CD4-positive, alpha-beta T cell (primary cell): ENCODE measurements at regions not wholly inside any gene's neighbourhood (a gene's known extent, or its start where the extent isn't known, plus 50 kb on each side); places are given as distances from the start of the nearest gene placed in this dataset.

Experiments
- ATAC-seq: fragments of 200-7000 bp; cut with Tn5 transposase; one replicate; pipeline ENCODE4 v1.10.0; 2022; ENCODE audit warnings: mild to moderate bottlenecking; ENCODE audit not compliant: poor library complexity
- CTCF ChIA-PET: fragments of 350-600 bp; sonication (Branson Sonifier 250); formaldehyde crosslinking; loops from one replicate; lab custom pipeline; 2021; ENCODE audit warnings: antibody characterized with exemption, inconsistent platforms; lab: Charles Lee
- POLR2A ChIA-PET: fragments of 350-600 bp; sonication (Branson Sonifier 250); formaldehyde crosslinking; loops from one replicate; lab custom pipeline; 2021; ENCODE audit warnings: antibody characterized with exemption, inconsistent platforms; lab: Charles Lee
- DNase-seq, 14 experiments: peaks; one replicate each; pipeline ENCODE4 v3.0.0-alpha.2; 2013 to 2020; ENCODE audit warnings: mixed read lengths in 2 of 14
- H3K27ac ChIP-seq, 2 donors: one replicate each; pipeline versions ENCODE4 v1.5.1 to v1.7.0; 2013; ENCODE audit warnings: low read length in 2 of 2, low read depth in 1 of 2, mild to moderate bottlenecking in 1 of 2
- H3K27me3 ChIP-seq, 2 experiments: 1 replicate in 1 of 2; 2 replicates in 1 of 2; pipeline versions ENCODE4 v1.6.1 to v1.7.0; 2013; ENCODE audit warnings: low read length in 2 of 2, control low read depth in 1 of 2, mild to moderate bottlenecking in 1 of 2, moderate library complexity in 1 of 2; ENCODE audit not compliant: insufficient read depth in 2 of 2, control insufficient read depth in 1 of 2
- H3K36me3 ChIP-seq: one replicate; pipeline ENCODE4 v1.6.1; 2013; ENCODE audit warnings: low read length, control low read depth; ENCODE audit not compliant: insufficient read depth
- H3K4me1 ChIP-seq: one replicate; pipeline ENCODE4 v1.6.1; 2013; ENCODE audit warnings: low read length, control low read depth; ENCODE audit not compliant: insufficient read depth
- H3K4me3 ChIP-seq: one replicate; pipeline ENCODE4 v1.5.1; 2013; ENCODE audit warnings: mild to moderate bottlenecking, low read length, moderate library complexity
- H3K9me3 ChIP-seq, 2 experiments: 1 replicate in 1 of 2; 2 replicates in 1 of 2; pipeline versions ENCODE4 v1.6.1 to v1.7.0; 2013; ENCODE audit warnings: low read length in 2 of 2, mild to moderate bottlenecking in 2 of 2, control low read depth in 1 of 2, moderate library complexity in 1 of 2; ENCODE audit not compliant: control insufficient read depth in 1 of 2, insufficient read depth in 1 of 2
- H3K27ac Mint-ChIP-seq: one replicate; pipeline ENCODE4 v1.8.0; 2020; ENCODE audit warnings: mixed read lengths
- H3K27me3 Mint-ChIP-seq: one replicate; pipeline ENCODE4 v1.8.0; 2021; ENCODE audit warnings: mixed read lengths
- H3K36me3 Mint-ChIP-seq: one replicate; pipeline ENCODE4 v1.8.0; 2021; ENCODE audit warnings: low read depth, mixed read lengths
- H3K4me1 Mint-ChIP-seq: one replicate; pipeline ENCODE4 v1.8.0; 2021; ENCODE audit warnings: low read depth, mixed read lengths
- H3K4me3 Mint-ChIP-seq: one replicate; pipeline ENCODE4 v1.8.0; 2020; ENCODE audit warnings: mild to moderate bottlenecking, mixed read lengths
- H3K9me3 Mint-ChIP-seq: one replicate; pipeline ENCODE4 v1.8.0; 2020; ENCODE audit warnings: mixed read lengths
- intact Hi-C, 2 experiments: fragments of 100-400 bp; cut with DNase I in 1 of 2; cut with micrococcal nuclease in 1 of 2; formaldehyde crosslinking; loops; one replicate each; pipeline versions ENCODE4 v1.15.1 to v1.9.0; 2023 to 2025; cut with DNase I, micrococcal nuclease
- TF ChIP-seq, protein P1 (sequence below): fragments of 200-600 bp; IDR thresholded peaks from one replicate; pipeline ENCODE4 v1.8.0; 2022; ENCODE audit warnings: antibody characterized with exemption, mild to moderate bottlenecking

GRCh38 chr10:83289948-83290347 is 849.4 kb upstream of the GHITM start:
- POLR2A ChIA-PET = no interaction called here

DNA sequence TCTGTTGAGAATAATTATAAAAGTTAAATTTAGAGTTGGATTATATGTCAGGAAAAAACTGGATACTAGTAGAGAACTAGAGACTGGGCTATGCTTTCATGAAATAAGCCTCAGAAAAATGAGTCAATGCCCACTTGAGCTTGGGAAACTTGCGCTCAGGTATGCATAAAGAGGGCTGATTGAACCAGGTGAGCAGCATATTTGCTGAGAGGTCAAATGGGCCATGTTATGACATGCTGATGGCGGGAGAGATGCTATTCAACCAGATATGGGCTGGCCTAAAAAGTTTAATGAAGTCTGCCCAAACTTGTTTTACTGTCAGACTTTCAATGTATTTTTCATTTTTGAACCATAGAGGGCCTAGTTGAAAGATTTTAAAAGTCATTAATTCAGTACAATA is 837.6 kb upstream of the GHITM start:
- H3K4me3 Mint-ChIP-seq = no peak overlapping the region
- intact Hi-C loops = no loop called here

More at GRCh38 chr10:83289948-83290347, 849.4 kb upstream of the GHITM start:
- H3K4me3 Mint-ChIP-seq = no peak overlapping the region
- DNase-seq = no peak
- H3K4me1 ChIP-seq = no peaks in the 10 kb centered on the region
- H3K36me3 Mint-ChIP-seq = no peaks in the 10 kb centered on the region
- H3K4me1 Mint-ChIP-seq = no peaks in the 10 kb centered on the region
- H3K27me3 Mint-ChIP-seq = no peaks in the 10 kb centered on the region
- no peak overlapping the region for H3K27ac Mint-ChIP-seq
- ATAC-seq = no peak
- intact Hi-C loops = no loop called here
- H3K27me3 ChIP-seq = no peaks in the 10 kb centered on the region
- H3K9me3 ChIP-seq = peaks cover 0 to 7% of the 10 kb centered on the region in 2 experiments
- TF ChIP-seq, protein P1, sequence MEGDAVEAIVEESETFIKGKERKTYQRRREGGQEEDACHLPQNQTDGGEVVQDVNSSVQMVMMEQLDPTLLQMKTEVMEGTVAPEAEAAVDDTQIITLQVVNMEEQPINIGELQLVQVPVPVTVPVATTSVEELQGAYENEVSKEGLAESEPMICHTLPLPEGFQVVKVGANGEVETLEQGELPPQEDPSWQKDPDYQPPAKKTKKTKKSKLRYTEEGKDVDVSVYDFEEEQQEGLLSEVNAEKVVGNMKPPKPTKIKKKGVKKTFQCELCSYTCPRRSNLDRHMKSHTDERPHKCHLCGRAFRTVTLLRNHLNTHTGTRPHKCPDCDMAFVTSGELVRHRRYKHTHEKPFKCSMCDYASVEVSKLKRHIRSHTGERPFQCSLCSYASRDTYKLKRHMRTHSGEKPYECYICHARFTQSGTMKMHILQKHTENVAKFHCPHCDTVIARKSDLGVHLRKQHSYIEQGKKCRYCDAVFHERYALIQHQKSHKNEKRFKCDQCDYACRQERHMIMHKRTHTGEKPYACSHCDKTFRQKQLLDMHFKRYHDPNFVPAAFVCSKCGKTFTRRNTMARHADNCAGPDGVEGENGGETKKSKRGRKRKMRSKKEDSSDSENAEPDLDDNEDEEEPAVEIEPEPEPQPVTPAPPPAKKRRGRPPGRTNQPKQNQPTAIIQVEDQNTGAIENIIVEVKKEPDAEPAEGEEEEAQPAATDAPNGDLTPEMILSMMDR = no peak
- no peak overlapping the region for H3K27ac ChIP-seq
- CTCF ChIA-PET = no interaction called here
- peaks cover 3% of the 10 kb centered on the region for H3K9me3 Mint-ChIP-seq
- no peaks in the 10 kb centered on the region for H3K36me3 ChIP-seq
- H3K4me3 ChIP-seq = no peak overlapping the region

DNA sequence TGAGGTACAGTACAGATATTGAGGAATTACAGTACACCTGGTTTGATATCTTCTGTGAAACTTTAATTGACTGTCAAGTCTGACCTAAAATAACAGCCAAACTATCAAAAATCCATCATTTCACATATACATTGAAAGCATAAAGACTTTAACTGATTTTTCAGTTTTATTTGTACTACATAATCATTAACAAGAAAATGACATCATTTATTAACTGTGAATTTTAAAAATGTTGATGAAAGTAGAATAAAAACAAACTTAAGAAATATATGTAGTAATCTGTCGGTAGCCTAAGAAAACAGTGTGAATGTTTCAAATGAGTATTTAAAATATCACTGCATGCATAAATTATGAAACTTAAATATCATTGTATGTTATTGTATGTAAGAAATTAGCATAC is 836.7 kb upstream of the GHITM start:
- ChIA-PET POLR2A (no interaction called here), CTCF (no interaction called here)
- no peak overlapping the region for H3K4me3 Mint-ChIP-seq
- intact Hi-C loops = no loop called here
- H3K9me3 Mint-ChIP-seq = no peaks in the 10 kb centered on the region
- Histone ChIP-seq H3K36me3 (no peaks in the 10 kb centered on the region), H3K4me3 (no peak overlapping the region), H3K27me3 (no peaks in the 10 kb centered on the region), H3K27ac (no peak overlapping the region), H3K4me1 (no peaks in the 10 kb centered on the region), H3K9me3 (peaks cover 0 to 5% of the 10 kb centered on the region in 2 experiments)
- H3K36me3 Mint-ChIP-seq = no peaks in the 10 kb centered on the region
- H3K4me1 Mint-ChIP-seq = no peaks in the 10 kb centered on the region
- no peak for DNase-seq
- no peaks in the 10 kb centered on the region for H3K27me3 Mint-ChIP-seq
- no peak overlapping the region for H3K27ac Mint-ChIP-seq
- ATAC-seq = no peak
- TF ChIP-seq, protein P1 = no peak

More for the DNA sequence above, 837.6 kb upstream of the GHITM start:
- Histone ChIP-seq H3K9me3 (peaks cover 0 to 5% of the 10 kb centered on the region in 2 experiments), H3K27me3 (no peaks in the 10 kb centered on the region), H3K36me3 (no peaks in the 10 kb centered on the region), H3K4me1 (no peaks in the 10 kb centered on the region), H3K4me3 (no peak overlapping the region), H3K27ac (no peak overlapping the region)
- H3K27me3 Mint-ChIP-seq = no peaks in the 10 kb centered on the region
- no peaks in the 10 kb centered on the region for H3K9me3 Mint-ChIP-seq
- ATAC-seq (no peak), DNase-seq (no peak)
- no peaks in the 10 kb centered on the region for H3K36me3 Mint-ChIP-seq
- POLR2A ChIA-PET = no interaction called here
- H3K27ac Mint-ChIP-seq = no peak overlapping the region
- TF ChIP-seq, protein P1 = no peak
- CTCF ChIA-PET = no interaction called here
- H3K4me1 Mint-ChIP-seq = no peaks in the 10 kb centered on the region
